ENCODE measurements at regions not wholly inside any gene's neighbourhood (a gene's known extent, or its start where the extent isn't known, plus 50 kb on each side); places are given as distances from the start of the nearest gene placed in this dataset.

DNA sequence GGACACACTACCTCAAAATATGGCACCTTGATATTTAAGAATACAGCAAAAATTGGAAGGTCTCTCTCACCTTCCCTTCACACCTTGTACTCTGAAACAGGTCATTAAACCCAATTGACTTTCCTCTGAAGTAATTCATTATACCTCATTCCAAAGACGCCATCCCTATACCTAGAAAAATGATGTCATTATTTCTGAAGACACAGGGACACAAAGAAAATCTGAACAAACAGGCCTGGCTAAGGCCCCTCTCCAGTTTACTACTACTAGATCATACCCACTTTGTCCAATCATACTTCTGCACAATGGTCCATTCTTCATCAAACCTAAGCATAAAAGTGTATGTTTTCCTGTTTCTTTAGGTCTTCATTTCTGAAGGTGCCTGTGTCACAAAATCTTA lies 156.9 kb downstream of the RASSF9 start:
- no peak overlapping the region for H3K27ac ChIP-seq
- no peak overlapping the region for H3K4me3 ChIP-seq
- intact Hi-C loops (cut with DNase I), result no loop called here
- TF ChIP-seq, protein P1, sequence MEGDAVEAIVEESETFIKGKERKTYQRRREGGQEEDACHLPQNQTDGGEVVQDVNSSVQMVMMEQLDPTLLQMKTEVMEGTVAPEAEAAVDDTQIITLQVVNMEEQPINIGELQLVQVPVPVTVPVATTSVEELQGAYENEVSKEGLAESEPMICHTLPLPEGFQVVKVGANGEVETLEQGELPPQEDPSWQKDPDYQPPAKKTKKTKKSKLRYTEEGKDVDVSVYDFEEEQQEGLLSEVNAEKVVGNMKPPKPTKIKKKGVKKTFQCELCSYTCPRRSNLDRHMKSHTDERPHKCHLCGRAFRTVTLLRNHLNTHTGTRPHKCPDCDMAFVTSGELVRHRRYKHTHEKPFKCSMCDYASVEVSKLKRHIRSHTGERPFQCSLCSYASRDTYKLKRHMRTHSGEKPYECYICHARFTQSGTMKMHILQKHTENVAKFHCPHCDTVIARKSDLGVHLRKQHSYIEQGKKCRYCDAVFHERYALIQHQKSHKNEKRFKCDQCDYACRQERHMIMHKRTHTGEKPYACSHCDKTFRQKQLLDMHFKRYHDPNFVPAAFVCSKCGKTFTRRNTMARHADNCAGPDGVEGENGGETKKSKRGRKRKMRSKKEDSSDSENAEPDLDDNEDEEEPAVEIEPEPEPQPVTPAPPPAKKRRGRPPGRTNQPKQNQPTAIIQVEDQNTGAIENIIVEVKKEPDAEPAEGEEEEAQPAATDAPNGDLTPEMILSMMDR (IDR thresholded peaks at IDR 0.05), result no peak
- no peak for DNase-seq
- ATAC-seq, result no peak
- H3K9me3 ChIP-seq, result peaks cover 0 to 13% of the 10 kb centered on the region in 2 donors
- no peaks in the 10 kb centered on the region for H3K4me1 ChIP-seq
- H3K36me3 ChIP-seq, result no peaks in the 10 kb centered on the region
- no peaks in the 10 kb centered on the region for H3K27me3 ChIP-seq

DNA sequence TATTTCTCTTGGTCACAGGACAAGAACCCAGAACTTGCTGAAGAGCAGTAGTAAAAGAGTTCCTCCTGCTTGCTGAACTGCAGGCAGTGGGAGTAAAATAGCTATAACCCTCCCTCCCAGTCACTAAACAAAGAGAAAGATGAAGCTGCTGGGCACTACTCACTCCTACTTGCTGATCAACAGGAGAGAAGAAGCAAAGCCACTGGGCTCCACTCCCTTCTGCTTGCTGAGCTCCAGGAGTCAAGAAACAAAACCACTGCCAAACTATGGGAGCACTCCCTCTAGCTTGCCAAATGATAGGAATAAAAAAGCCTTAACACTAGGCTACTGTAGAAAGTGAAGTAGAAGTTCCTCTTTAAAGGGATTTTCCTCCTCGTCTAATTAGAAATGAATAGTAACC lies 155.3 kb downstream of the RASSF9 start:
- Histone ChIP-seq H3K27ac (no peak overlapping the region), H3K36me3 (no peaks in the 10 kb centered on the region), H3K9me3 (peaks cover 0 to 13% of the 10 kb centered on the region in 2 donors), H3K27me3 (no peaks in the 10 kb centered on the region), H3K4me3 (no peak overlapping the region), H3K4me1 (no peaks in the 10 kb centered on the region)
- DNase-seq (no peak), ATAC-seq (no peak)
- intact Hi-C loops (cut with DNase I), result no loop called here
- TF ChIP-seq, protein P1 (IDR thresholded peaks at IDR 0.05), result no peak

DNA sequence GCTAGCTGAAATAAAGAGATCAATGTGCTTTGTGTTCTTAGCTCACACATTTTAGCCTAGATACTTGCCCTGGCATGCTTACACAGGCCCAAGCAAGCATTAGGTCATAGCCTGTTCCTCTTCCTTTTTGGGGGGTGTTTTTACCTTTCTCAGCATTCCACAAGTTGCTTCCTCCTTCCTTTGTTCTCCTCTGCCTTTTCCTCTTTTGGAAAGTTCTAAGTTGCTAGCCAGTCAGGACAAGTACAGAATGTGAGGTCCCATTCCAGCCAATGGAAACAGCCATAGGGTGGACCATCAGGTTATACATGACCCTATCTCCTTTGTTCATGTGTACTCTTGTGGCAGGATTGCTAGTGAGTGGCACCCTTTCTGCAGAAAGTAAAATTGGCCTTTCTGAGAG lies 154.9 kb downstream of the RASSF9 start:
- H3K9me3 ChIP-seq, result peaks cover 0 to 13% of the 10 kb centered on the region in 2 donors
- H3K36me3 ChIP-seq, result no peaks in the 10 kb centered on the region
- no peaks in the 10 kb centered on the region for H3K4me1 ChIP-seq
- H3K4me3 ChIP-seq, result no peak overlapping the region
- H3K27ac ChIP-seq, result no peak overlapping the region
- H3K27me3 ChIP-seq, result no peaks in the 10 kb centered on the region
- ATAC-seq (no peak), DNase-seq (no peak)
- TF ChIP-seq, protein P1 (IDR thresholded peaks at IDR 0.05), result no peak
- intact Hi-C loops (cut with DNase I), result no loop called here

DNA sequence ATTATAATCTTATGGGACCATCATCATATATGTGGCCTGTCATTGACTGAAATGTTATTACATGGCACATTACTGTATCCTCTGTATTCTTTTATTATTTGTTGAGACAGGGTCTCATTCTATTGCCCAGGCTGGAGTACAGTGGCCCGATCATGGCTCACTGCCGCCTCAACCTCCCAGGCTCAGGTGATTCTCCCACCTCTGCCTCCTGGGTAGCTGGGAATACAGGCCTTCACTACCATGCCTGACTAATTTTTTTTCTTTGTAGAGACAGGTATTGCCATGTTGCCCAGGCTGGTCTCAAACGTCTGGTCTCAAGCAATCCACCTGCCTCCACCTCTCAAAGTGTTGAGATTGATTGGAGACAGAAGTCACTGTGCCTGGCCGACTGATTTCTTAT lies 153.2 kb downstream of the RASSF9 start:
- H3K9me3 ChIP-seq, result peaks cover 0 to 13% of the 10 kb centered on the region in 2 donors
- intact Hi-C loops (cut with DNase I), result no loop called here
- TF ChIP-seq, protein P1 (IDR thresholded peaks at IDR 0.05), result no peak
- DNase-seq (no peak), ATAC-seq (no peak)
- H3K27me3 ChIP-seq, result no peaks in the 10 kb centered on the region
- no peak overlapping the region for H3K4me3 ChIP-seq
- H3K4me1 ChIP-seq, result no peaks in the 10 kb centered on the region
- H3K36me3 ChIP-seq, result no peaks in the 10 kb centered on the region
- no peak overlapping the region for H3K27ac ChIP-seq

DNA sequence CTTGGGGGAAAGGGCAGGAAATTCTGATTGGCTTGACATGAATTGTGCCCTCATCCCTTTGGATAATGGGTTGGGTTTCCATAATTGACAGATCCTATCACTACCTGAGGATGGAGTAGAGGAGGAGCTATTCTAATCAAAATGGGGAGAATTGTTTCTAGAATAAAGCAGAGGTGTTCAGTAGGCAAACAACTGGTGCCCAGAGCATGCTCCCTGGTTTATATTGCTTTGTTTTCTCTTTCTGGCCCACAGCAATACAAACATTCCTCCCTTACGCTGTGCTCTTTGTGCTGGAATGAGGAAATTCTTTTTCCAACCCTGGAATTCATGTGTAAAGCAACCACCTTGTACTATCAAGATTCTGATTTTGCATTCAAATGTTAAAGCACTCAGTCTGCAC lies 147.4 kb downstream of the RASSF9 start:
- Histone ChIP-seq H3K4me1 (no peaks in the 10 kb centered on the region), H3K27ac (no peak overlapping the region), H3K9me3 (no peaks in the 10 kb centered on the region), H3K36me3 (no peaks in the 10 kb centered on the region), H3K27me3 (no peaks in the 10 kb centered on the region), H3K4me3 (no peak overlapping the region)
- TF ChIP-seq, protein P1 (IDR thresholded peaks at IDR 0.05), result no peak
- intact Hi-C loops (cut with DNase I), result no loop called here
- DNase-seq, result no peak
- ATAC-seq, result peak; percentile 72
